Globus pallidus (tissue), 1 donor: ENCODE measurements at regions not wholly inside any gene's neighbourhood (a gene's known extent, or its start where the extent isn't known, plus 50 kb on each side); places are given as distances from the start of the nearest gene placed in this dataset.
"Not testable (repeated sequence)": the region's sequence is repeated elsewhere in the genome, so short reads cannot be mapped to it uniquely, and the experiment has no call there.

Experiments used
- DNase-seq: peaks from one replicate; pipeline ENCODE4 v3.0.0-alpha.2; 2015; ENCODE audit warnings: low spot score

DNA sequence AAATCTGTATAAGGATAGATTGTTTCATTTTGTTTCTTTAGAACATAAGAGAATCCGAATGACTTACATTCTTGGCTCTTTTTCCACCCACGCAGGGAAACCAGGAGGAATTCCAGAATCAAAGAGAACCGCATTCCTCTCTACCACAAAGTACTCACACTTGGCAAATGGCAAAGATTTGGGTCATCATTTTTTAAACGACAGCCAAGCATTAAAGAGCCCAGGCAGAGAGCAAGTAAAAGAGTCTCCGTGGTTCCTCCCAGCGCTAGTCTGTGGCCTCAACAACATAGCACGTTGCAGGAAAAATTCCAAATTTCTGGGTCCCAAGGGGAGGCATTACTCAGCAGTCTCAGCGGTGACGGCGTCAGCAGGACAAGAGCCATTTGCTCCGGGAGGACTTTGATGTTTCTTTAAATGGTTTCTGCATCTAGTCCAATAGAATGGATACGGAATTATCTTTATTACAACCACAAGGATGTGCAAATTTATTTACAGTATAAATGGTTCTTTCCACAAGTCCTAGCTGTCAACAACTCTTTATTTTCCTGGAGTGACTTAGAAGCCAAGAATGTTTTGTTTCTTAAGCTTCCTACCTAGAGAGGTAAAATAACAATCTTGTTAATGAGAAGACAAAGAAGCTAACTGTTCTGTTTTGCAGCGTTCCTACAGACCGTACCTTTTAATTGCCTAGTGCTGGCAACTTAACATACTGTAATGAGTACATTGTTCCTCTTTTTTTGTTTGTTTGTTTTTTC, 232.5 kb downstream of the SKIDA1 start:
- peak; percentile 21 for DNase-seq

DNA sequence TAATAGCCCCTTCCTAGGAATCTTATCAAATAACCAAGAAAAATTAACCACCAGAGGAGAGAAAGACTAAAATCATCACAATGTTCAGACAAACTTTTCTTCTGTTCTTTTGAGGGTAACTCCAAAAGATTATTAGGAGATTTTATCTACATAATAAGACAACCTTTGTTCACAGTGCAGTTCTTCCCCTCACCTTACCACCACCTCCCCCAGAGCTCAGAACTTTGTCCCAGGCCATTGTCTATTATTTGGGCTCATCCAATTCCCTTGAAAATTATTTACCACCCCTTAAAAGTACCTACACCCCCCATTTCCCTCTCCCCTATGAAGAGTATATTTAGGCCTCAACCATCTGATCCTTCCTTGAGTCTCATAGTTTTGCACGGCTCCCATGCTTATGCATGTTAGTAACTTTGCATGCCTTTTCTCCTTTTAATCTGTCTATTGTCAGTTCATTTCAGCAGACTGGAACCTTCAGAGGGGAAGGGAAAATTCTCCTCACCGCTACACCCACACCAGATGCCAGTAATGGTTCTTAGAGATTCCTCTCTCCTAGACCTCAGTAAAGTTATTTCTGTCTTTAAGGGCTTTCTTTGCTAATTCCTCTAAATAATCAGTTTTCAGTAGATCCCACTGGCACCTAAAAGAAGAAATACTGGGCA, 234.9 kb downstream of the SKIDA1 start:
- DNase-seq: no peak

DNA sequence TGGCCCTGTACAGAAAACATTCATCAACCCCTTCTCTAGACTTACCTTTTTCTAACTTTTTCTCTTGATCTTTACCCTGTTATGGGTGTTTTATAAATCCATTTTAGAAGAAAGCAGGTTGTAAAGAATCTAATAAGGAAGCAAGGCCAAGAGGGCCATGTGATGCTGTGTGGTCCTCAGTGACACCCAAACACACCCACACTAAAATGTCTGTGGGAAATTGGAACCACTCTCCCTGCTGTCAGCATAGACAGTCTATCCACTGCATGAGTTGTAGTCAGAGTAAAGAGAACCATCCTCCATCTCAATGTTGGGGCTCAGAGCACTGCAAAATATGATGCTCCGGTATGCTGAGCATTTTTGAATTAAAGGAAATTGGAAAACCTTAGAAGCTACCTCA, 235.5 kb downstream of the SKIDA1 start:
- DNase-seq: no peak

DNA sequence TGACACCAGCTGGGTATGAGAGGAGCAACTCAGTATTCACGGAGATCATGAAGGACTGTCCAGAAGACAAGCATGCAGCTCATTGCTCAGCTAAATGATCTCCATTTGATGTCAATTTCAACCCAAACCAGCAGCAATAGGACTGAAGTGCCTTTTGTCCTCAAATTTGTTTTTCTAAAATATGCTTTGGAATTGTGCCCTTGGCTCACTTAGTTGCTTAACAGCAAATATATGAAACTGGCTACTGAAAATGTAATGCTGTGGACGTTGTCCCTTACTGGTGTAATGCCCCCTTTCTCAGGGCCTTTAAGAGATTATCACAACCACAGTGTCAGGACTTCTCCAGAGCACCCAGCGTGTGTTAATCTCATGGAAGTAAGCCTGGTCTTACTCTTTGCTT, 236.2 kb downstream of the SKIDA1 start:
- DNase-seq: no peak

DNA sequence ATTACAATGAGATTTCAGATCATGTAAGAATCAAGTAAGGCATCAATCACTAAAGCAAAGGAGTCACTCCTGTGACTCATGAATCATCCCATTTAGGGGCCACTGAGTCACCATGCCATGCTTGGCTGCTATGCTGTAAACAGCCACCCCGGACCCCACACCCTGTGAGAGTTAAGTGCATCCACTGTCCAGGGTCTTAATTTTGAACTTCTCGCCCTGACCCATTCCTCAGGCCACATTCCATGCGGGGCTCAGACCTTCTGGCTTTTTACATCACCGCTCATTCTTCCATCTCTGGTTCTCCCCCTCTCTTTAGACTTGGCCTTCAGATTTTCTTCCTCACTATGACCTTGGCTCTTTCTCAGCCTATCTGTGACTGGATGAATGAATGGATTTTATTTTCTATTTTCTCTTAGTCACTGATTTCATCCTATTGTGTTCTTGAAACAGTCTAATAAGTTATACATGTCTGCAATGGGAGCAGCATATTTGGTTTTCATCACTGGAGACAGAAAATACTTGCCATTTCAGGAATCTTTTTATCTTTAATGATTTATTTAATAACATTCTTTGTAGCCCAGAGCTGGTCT, 239.6 kb downstream of the SKIDA1 start:
- no peak for DNase-seq

DNA sequence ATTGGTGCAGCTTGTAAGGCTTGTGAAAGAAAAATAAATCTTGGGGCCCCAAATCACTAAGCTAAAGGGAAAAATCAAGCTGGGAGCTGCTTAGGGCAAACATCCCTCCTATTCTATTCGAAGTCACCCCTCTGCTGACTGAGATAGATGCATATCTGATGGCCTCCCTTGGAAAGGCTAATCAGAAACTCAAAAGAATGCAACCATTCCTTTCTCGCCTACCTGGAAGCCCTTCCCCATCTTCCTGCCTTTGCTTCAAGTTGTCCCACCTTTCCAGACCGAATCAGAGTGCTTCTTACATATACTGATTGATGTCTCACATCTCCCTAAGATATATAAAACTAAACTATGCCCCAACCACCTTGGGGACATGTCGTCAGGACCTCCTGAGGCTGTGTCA, 240.3 kb downstream of the SKIDA1 start:
- DNase-seq: no peak

DNA sequence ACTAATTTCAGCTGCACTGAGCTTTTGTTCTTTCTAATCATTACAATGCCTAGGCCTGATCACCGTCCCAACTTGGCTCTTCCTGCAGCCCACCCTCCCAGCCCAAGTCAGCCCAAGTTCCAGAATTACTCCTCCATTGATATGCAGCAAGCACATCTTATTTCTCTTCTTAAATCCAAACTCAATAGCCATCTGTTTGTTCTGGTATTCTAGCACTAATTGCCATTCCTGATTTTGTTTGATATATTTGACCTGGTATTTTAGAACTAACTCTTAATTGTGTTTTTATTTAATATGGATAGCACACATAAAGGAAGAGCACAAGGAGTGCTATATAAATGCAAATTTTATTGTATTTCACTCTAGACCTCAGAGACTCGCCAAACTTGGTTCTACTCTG, 241.2 kb downstream of the SKIDA1 start:
- no peak for DNase-seq

DNA sequence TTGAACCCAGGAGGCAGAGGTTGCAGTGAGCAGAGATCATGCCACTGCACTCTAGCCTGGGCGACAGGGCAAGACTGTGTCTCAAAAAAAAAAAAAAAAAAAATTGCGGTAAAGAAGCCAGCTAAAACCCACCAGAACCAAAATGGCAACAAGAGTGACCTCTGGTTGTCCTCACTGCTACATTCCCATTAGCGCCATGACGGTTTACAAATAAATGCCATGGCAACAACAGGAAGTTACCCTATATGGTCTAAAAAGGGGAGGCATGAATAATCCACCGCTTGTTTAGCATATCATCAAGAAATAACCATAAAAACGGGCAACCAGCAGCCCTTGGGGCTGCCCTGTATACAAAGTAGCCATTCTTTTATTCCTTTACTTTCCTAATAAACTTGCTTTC, 242.4 kb downstream of the SKIDA1 start:
- DNase-seq: not testable (repeated sequence)

DNA sequence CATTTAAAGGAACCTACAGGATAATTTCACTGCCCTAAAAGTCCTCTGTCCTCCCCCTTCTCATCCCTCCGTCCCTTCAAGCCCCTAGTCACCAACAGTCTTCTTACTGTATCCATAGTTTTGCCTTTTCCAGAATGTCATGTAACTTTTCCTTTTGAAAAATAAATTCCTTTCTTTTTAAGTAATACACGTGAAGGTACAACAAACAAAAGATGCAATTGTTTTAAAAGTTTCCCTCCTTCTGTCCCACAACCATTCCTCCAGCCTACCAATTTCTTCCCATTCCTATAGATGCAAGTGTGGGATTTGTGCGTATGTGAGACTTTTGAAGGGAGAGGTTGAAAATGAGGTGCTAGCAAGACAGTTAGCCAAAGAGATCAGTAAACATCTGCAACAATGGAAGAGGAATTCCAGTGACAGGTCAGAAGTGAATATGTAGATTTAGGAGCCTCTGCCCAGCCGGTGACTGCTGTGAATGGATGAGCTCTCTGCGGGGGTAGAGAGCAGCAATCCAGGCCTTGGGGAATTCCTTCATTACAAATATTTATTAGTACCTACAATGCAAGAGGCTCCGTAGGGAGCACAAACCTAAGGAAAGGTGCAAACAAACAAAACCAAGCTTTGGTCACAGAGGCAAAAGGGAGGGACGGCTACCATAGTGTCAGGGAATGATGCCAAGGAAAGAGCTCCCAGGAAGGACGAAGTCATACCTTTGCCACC, 243.6 kb downstream of the SKIDA1 start:
- DNase-seq: no peak

DNA sequence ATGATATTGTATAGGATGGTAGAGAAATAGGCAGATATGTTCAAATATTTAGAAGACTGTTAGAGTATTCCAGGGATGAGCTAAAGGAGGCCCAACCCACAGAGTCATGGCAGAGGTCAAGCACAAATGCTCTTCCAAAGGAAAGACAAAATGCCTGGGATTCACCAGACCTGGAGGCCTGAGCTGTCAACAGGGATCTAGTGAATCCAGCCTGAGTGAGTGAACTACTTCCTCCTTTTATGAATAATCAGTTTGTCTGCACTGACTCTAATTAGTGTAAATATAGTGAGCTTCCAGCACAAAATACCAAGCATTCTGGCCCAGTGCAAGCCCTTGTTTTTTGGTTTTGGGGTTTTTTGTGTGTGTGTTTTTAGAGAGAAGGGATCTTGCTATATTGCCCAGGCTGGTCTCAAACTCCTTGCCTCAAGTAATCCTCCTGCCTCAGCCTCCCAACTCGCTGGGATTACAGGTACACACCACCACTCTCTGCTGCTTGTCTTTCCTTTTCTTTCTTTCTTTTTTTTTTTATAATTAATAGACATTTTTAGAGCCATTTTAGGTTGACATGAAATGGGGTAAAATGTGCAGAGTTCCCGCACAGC, 244.4 kb downstream of the SKIDA1 start:
- no peak for DNase-seq

DNA sequence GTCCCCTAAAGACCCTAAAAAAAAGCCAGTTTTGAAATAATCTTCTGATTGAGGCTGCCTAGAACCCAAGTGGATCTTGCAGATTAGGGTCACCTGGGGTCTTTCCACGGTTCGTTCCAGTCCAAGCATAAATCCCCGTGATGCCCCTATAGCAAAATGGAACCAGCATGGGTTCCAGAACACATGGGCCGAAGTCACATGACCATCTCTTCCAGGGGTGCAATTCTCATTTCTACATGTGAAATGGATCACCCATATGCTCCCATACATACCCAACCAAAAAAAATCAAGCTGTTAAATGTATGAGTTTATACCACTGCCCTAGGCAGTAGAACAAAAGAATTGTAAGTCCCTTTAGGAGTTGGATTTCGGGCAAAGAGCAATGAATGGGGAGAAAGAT, 245.4 kb downstream of the SKIDA1 start:
- DNase-seq: no peak

DNA sequence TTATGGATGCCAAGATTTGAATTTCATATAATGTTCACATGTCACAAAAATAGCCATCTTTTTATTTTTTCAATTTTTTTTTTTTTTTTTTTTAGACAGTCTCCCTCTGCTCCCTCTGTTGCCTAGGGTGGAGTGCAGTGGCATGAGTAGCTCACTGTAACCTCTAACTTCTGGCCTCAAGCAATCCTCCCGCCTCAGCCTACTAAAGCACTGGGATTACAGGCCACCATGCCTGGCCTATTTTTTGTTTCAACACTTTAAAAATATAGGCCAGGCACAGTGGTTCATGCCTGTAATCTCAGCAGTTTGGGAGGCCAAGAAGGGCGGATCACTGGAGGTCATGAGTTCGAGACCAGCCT, 246.3 kb downstream of the SKIDA1 start:
- no peak for DNase-seq

DNA sequence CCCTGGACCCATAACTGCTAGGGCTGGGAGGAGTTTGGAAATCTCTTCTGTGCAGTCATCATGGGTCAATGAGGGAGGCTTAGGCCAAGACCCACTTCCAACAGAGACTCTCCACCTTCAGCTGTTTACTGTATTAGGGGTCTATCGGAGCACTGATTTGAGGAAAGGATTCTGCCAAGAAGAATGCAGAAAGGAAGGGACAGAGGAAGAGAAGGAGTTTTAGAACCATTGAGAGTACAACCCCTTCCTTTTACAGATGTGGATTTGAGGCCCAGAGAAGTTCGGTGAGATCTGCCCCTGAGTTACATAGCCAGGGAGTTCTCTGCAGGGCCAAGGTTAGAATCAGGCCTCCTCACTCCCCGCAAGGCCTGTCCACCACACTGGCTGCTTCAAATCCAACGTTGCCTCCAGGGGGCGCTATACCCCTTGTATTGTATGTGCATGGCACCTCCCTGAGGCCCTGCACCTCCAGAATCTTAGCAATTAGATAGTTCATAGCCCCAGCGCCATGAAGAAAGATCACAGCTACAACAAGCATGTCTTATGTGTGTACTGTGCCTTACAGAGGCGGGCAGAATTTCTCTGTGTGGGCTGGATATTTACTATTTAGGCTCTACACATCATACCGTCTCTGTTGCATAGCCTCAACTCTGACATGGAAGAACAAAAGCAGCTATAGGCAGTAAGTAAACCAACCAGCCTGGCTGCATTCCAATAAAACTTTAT, 246.8 kb downstream of the SKIDA1 start:
- DNase-seq: peak; percentile 47

DNA sequence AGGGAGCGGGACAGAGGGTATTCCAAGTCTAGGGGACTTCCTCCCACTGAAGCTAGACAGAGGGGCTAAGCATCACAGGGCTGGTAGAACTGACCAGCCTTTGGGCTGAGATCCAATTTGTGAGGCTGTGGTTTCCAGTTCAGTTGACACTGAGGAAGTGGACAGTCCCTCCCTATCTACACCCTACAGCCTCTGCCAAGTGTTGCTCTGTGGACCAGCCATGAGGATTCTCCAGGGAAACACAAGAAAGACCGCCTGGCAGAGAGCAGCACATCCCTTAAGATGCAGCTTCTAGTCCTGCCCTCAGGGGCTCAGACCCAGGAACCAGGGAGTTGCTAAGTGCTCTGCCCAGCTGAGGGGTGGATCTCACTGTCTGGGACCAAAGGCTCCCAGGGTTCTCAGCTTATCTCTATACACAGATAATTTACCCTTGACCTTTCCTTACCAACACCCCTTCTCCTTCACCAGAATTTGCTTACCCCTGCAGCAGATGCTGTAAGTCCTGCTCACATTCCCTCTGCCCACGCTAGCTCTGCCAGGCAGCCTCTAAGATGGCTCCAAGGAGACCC, 252.0 kb downstream of the SKIDA1 start:
- DNase-seq: no peak

DNA sequence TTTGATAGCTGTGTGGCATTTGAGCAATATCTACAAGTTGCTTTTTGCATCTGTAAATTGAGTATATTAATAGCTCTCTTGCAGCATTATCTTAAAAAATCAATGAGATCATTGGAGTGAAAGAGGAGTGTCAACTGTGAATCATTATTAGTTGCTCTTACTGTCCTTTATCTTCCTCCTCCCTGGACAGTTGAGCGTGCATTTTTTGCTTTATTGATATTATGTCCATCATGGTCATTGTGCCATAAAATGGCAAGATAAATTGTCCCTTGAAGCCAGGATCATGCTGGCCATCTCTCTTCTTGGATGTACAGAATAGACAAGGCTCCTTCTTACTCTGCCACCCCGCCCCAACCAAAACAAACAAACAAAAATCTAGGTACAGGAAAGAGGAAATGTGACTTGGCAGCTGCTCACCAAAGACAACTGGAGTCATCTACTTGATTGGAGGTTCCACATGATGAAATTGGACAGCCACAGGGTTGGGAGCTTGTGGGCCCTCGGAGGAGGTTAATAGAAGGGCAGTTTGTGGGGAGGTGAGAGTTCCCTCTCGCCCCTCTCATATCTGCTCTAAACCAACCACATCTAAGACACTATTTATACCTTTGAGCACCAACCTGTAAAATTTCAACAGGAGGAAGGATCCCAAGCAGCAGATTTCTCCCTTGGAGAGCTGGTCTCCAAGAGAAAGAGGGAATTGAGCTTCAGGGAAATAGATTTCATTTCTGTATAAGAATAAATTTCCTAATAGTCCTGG, 252.7 kb downstream of the SKIDA1 start:
- no peak for DNase-seq

DNA sequence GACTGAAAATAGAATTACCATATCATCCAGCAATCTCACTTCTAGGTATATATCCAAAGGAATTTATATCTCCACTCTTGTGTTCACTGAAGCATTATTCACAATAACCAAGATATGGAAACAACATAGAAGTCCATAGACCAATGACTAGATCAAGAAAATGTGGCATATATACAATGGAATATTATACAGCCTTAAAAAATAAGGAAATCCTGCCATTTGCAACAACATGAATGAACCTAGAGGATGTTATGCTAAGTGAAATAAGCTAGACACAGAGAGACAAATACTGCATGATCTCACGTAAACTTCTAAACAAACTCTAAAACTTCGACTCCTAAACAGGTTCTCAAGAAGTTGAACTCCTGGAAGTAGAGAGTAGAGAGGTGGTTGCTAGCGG, 254.5 kb downstream of the SKIDA1 start:
- no peak for DNase-seq

DNA sequence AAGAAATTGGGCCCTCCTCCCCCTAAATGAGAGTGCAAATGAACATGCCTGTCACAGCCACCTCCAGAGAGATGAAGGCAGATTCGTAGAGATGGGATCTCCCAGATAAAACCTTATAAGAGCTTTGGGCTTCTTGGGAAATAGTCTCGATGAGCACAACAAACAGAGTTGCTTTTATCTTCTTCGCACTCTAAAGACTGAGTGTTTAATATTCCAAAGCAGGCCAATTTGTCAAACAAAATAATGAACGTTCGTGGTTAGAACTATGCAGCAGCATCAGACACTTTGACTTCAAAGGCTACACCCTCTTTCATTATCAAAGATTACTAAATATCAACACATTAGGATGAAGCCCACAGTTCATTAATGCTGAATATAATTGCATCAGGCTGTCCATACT, 256.2 kb downstream of the SKIDA1 start:
- DNase-seq: no peak

DNA sequence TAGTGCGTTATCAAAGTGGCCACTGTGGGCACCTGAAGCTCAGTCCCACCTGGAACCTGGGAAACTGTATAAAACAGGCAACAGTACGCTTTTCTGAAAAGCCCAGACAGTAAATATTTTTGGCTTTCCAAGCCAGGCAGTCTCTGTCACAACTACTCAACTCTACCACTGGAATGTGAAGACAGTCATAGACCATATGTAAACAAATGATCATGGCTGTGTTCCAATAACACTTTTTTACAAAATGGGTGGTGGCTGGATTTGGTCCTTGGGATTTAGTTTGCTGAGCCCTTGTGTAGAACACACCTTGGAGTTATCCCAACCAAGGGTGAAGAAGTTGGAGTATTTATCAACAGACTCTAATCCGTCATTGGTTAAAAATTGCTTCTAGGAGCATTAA, 259.9 kb downstream of the SKIDA1 start:
- DNase-seq: no peak

DNA sequence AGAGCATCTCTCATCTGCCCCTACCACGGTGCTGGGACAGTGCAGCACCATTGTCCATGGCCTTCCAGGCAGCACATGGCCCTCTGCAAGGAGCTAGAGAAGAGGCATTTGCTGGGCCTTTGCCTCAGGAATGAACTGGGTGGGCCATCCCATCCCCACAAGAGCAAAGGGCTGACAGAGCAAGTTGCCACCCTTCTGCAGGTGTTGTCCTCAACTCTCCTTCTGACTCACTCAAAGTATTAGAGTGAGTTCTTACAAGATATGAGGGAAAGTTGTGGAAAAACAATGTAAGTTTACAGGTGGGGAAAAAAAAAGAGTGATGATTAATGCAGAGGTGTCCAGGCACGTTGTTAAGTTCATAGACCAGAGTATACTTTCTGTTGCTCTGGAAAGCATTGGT, 261.2 kb downstream of the SKIDA1 start:
- no peak for DNase-seq

DNA sequence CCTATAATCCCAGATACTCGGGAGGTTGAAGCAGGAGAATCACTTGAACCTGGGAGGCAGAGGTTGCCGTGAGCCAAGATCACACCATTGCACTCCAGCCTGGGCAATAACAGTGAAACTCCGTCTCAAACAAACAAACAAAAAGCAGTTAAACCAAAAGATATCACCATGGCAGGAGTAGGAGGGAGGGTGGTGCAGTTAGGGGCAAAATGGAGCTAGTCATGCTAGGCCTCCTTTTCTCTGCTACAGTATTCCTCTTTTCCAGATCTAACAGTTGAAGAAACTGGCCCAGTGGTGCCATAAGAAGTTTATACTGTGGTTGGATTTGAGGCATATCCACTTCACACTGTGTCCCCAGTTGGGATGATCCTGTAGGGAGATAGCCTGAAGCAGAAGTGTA, 261.6 kb downstream of the SKIDA1 start:
- DNase-seq: no peak
